DMS153 treated with DMSO at 0.1 percent for 48 hours (cell line): ENCODE measurements at regions not wholly inside any gene's neighbourhood (a gene's known extent, or its start where the extent isn't known, plus 50 kb on each side); places are given as distances from the start of the nearest gene placed in this dataset.

Experiments used
- DNase-seq: peaks from one replicate; lab custom pipeline; 2025; ENCODE audit not compliant: unreplicated experiment; lab: John Stamatoyannopoulos, UW

DNA sequence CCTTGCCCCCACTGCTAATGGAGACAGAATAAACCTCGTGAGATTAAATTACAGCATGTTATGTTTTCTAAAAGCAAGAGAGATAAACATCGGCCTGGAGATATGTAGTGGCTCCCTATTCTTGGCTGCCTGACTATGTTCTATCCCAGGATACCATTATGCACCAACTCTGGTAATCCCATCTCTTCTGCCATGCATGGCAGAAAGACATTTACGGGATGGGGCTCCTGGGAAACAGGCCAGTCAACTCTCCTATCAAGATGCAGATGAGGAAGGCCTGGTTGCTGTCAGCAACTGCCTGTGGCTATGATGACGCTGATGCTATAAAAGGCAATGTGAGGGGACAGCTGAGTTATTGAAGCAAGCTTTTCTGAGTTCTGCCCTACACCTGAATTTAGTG lies 166.2 kb upstream of the VCX3A start:
- DNase-seq, result no peak

DNA sequence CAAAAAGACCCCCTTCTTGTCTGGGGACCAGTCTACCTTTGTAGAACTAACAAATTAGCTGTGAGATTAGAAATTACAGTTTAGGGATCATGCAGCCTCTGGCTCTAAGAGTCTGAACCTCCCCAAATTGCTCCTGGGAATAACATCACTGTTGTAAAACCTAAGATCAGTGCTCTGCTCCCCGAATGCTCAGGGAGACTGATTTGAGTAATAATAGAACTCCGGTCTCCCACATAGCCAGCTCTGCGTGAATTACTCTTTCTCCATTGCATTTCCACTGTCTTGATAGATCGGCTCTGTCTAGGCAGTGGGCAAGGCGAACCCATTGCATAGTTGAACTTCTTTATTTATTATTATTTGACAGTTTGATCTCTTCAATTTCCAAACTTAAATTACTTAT lies 160.8 kb upstream of the VCX3A start:
- no peak for DNase-seq

DNA sequence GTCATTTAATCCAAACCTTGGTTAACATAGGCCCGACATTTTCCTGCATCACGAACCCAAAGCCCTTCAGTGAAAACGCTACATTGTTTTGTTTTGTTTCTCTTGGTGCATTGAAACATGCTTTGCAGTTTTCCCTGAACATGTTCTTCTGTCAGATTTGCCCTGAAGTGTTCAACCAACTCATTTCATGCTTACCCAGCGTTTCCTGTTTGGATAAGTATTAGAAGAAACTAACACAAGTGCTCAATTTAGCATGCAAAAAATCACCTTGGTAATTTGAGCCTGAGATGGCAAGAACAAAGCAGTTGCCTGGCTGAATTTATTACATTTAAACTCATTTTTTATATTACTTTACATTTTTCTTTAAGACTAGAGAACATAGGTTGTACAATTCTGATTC lies 160.1 kb upstream of the VCX3A start:
- no peak for DNase-seq

DNA sequence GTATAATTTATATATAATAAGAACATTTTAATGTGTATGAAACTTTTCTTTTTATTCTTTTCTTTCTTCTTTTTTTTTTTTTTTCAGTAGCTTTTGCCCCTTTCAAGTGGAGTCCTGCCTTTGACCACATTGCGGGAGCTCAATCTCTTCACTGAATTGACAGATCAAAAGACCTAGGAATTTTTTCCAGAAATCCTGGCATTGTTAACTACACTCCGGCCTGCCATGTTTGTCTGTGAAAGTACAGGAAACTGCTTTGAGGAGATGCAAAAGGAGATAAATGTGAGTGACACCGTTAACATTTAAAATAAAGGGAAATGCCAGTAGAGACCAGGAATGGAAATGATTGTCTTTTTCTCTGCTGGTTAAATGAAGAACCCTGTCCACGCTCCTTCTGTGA lies 159.3 kb upstream of the VCX3A start:
- no peak for DNase-seq

DNA sequence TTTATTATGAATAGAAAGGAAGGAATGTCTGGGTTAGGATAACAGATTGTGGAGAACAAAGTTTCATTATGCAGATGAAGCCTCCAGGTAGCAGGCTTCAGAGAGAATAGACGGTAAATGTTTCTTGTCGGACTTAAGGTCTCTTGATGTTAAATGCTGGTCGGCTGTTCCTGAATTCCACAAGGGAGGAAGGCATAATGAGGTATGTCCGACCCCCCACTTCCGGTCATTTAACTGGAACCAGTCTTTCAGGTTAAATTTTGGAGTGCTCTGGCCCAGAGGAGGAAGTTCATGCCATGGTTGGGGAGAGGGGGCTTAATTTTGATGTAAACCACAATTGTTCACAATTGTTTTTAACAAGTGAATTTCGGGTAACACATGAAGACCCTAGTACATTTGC lies 158.1 kb upstream of the VCX3A start:
- no peak for DNase-seq

DNA sequence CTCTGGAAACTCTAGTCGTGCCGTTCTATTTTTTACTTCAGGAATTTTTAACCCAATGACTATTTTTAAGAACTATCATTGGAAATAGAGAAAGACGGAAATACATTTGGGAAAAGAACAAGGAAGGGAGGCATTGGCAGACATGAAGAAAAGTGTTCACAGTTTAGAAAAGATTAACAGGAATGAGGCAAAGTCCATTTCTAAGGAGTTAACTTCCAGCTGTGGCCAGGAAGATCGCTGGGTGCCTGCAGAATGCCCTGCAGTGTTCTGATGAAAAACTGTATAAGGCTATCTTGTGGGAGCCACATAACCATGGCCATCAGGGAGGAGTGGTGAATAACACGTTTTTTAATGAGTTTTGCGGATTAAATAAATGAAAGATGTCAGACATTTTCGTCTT lies 150.6 kb upstream of the VCX3A start:
- DNase-seq, result no peak

DNA sequence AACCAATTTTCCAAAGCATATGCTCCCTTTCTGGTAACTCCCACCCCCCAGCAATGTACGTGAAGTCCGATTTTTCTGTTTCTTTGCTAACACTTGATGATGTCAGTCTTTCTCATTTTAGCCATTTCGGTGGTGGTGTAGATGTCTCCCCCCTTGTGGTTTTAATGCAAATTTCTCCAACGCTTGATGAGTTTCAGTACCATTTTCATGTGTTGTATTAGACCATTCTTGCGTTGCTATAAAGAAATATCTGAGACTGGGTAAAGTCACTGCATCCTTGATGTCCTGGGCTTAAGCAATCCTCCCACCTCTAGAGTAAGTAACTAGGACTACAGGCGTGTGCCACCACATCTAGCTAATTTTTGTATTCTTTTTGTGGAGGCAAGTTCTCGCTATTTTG lies 148.4 kb upstream of the VCX3A start:
- no peak for DNase-seq

DNA sequence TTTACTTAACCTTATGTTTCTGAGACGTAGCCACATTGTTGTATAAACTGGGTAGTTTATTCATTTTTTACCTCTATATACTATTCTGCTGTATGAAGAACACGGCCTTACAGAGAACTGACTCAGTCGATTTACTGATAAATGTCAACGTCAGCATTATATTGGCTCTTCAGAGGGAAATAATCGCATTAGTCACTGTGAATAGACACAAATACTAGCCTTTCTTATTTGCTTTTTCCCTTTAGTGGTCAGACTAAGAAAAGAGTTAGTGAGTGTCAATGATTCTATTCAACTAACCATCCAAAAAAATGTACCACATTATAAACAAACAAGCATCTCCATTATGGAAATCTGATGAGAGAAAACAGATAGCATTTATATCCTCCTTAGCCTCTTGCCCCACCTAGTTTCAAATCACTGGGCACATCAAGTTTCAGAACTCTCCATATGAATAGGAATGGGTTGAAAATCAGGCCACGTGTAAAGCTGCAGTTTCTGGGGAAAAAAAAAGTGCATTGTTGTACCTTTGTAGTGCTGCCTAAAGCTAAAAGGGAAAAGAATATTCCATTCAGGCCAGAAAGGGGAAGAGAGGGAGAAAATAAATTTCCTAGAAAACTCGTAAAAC lies 146.7 kb upstream of the VCX3A start:
- no peak for DNase-seq

DNA sequence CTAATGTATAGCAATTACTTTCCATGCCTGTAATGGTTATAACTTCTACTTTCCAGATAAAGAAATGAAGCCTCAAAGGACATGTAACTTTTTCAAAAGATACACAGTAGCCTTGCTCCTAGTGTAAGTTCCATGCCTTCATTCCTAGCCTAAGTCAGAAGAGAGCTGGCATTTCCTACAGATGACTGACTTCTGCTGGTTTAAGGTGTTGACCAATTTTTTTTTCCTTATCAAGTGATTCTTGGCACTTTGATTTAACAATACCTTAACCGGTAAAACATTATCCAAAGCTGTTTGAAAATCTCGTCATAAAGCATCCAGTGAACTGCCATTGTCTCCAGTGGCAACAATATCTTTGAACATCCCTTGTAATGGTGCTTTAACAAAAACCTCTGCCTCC lies 145.1 kb upstream of the VCX3A start:
- DNase-seq, result no peak

DNA sequence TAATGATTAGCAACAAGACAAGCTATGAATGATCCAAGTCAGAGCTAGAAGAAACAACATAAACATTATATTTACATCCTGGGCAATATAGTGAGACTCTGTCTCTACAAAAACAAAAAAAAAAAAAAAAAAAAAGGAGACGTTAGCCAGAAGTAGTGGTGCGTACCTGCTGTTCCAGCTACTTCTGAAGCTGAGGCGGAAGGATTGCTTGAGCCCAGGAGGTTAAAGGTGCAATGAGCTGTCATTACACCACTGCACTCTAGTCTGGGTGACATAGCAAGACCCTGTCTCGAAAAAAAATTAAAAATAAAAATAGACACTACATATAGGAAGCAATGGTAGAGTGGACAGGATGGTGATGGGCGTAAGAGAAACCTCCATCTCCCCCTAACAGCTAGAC lies 144.6 kb upstream of the VCX3A start:
- no peak for DNase-seq

DNA sequence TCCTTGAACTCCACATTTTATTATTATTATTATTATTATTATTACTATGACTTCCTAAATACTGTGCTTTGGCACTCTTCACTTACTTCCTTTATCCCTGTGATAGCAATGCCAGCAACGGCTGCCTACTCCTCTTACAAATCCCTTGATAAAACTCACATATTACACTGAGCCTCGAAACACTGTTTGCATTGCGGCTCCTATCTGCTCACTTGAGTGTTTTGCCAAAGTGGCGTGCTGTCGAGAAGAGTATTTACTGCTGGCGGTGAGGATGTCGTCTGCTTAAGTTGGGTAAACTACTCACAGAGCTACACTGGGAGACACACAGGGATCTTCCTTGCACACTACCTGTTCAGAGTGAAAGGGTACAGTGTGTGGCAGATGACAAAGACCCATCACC lies 143.4 kb upstream of the VCX3A start:
- peak; percentile 51 for DNase-seq

DNA sequence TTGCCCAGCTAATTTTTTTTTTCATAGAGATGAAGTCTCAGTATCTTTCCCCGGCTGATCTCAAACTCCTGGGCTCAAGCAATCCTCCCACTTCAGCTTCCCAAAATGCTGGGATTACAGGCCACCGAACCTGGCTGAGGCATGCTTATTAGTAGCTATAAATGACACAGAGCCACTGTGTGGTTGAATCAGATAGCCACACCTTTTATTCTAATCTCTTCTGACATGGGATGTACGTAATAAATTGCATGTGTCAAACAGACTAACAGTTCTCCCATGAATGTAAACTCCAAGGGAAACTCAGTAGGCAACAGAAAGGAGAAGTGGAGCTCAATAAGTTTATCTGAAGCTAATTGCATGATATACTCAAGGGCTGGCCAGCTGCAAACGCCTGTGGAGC lies 139.8 kb upstream of the VCX3A start:
- no peak for DNase-seq

DNA sequence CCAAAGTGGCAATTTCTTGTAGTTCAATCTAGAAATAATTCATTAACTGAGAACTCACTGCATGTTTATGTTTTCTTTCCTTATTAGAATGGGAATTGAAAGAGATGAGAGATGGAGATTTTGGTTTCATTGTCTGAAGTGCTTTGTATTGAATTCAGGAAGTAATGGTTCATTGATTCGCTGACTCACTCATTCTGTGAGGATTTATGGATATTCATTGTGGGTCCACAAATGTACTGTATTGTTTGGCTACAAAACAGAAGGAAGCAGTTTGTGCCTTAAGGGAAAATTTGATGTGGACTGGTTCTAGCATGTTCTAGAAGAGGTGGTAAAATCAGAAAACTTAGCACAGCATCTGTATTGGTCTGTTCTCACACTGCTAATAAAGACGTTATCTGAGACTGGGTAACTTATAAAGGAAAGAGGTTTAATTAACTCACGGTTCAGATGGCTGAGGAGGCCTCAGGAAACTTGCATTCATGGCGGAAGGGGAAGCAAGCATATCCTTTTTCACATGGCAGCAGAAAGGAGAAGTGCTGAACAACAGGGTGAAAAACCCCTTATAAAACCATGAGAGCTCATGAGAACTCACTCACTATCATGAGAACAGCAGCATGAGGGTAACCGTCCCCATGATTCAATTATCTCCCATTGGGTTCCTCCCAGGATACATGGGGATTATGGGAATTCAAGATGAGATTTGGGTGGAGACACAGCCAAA lies 132.3 kb upstream of the VCX3A start:
- DNase-seq, result peak; percentile 1

DNA sequence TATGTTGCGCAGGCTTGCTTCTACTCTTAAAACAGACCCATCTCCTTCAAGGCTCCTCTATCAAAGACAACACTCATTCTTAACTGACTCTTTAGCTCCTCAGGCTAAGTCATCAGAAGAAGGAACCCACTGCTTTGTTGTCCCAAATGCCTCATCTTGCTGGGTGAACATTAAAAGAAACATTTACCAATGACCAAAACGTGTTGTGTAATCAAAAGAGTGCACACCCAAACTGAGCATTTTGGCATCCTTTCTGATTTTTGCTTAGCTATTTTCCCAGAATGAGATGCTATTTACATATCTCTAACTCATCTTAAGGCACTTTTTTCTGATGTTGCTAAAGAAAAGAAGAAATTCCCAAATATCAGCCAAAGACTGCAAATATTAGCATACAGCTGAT lies 131.7 kb upstream of the VCX3A start:
- no peak for DNase-seq

DNA sequence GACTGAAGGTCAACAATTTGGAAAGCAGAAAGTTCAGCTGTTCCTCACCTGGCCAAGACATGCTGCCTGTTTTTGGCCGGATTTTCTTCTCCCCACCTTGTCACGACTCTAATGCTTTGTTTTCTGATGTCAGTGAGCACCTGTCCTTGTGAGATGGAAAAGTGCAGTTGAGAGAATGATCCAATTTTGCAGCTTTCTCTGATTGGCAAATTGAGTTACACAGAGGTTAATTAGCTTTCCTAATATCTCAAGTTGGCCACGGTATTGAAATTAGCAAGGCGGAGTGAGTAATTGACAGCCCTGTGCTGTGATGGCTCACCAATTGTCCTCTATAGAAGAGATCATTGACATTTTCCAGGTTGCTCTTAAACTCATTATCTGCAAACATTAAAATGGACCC lies 126.8 kb upstream of the VCX3A start:
- DNase-seq, result no peak

DNA sequence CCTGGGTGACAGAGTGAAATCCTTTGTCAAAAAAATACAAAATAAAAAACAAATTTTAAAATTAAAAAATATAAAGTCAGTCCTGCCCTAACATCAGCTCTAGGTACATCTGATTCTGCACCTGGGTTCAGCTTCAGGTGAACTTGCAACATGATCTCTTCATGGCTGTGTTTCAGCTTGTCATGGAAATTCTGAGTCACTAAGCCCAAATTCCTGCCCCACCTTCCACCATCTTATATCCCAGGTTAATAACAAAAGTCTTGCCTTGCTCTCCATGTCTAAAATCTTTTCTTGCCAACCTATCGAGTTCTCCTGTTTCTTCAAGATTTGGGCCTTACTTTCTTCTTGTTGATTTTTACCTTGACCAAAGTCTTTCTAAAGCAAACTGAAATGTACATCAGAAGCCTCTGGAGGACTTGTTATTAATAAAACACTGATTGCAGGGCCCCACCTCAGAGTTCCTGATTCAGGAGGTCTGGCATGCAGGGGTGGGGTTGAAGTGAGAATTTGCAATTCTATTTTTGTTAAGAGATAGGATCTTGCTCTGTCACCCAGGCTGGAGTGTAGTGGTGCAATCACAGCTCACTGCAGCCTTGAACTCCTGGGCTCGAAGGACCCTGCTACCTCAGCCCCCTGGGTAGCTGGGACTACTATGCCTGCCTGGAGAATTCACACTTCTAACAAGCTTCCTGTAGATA lies 125.8 kb upstream of the VCX3A start:
- DNase-seq, result no peak

DNA sequence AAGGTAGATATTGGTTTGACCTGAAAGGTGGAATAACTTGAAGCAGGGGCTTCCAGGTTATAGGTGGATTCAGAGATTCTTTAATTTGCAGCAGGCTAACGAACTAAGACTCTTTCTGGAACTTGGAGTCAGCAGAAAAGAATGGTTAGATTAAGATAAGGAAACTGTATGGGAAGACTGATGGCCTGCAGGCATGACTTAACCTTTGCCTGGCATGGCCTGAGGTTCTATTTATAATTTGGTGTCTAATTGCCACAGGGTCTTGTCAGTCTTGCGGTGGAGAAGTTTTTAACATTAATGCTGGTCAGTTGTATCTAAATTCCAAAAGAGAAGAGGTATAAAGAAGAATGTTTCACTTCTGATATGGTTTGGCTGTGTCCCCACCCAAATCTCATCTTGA lies 110.3 kb upstream of the VCX3A start:
- DNase-seq, result no peak

DNA sequence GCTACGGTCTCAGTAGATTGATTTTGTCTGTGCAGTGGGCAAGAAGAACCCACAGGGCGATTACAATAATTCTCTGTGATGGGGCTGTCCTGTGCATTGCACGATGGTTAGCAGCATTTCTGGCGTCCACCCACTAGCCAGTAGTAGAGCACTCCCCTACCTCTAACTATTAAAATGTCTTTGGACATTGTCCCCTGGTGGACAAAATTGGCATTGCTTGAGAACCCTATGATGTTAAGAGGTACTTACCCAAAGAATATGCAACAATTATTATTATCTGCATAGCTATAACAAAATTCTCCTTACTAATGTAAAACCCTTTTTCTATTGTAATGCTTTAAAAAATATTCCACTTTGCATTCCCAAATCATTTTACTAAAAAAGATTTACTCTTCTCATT lies 109.5 kb upstream of the VCX3A start:
- no peak for DNase-seq

DNA sequence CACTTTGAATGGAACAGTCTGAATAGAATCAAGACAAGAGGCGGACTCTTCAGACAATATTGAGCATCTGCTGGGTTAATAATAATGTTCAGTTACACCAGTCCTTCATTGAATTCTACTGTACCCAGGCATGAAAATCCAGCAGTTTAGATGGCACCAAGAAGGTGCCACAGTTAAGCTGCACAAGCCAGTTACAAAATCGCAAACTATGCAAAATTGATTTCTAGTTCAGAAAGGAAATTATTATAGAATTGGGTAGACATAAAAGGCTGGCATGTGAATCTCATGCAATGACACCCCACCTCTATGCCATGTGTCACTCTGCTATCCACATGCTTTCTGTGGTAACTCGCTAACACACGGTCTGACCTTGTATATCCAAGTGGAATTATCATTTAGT lies 105.8 kb upstream of the VCX3A start:
- DNase-seq, result no peak

DNA sequence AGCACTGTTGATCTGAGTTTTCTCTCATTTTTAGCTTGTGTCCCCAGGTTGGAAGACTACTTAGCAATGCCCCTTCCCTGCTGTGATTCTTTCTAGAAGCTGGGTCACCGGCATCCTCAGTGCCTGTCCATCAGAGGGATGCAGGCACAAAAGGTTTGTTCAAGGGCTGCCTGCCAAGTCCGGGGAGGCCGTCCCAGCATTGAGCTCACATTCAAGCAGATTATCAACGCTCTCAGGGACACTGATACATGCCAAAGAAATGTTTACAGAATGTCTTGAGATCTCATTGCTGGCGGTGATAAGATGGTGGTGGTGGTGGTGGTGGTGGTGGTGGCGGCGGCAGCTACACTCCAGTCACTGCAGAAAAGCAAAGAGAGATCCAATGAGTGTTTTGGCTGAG lies 79.6 kb upstream of the VCX3A start:
- DNase-seq, result no peak

DNA sequence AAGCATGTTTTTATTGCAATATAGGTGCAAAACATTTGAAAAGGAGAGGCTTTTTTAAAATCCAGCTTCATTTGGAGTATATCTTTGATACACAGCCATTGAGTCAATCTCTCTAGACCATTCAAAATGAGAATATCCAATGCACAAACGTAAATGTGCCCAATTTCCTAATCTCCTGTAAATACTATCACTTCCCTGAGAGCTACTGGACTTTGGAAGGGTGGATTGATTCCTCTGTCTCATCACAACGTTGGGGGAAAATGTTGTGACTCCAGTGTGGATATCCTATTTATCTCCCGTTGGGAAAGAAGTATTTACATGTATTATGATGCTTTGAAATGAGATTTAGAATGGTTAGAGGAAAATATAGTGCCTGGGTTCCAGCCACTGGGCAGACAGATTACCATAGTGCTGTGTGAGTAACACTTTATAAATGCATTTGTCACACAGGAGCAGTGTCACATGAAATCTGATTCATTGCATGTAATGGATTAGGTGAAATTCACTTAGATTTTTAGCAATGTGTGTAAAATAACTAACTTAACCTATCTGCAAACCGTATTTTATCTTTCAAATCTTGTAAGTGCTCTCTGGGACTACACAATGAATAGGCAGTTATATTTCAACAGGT lies 64.4 kb upstream of the VCX3A start:
- no peak for DNase-seq
